ENCODE measurements at regions not wholly inside any gene's neighbourhood (a gene's known extent, or its start where the extent isn't known, plus 50 kb on each side); places are given as distances from the start of the nearest gene placed in this dataset.
A peak's percentile ranks its signal among the peaks of the same experiment; 100 is the strongest.

DNA sequence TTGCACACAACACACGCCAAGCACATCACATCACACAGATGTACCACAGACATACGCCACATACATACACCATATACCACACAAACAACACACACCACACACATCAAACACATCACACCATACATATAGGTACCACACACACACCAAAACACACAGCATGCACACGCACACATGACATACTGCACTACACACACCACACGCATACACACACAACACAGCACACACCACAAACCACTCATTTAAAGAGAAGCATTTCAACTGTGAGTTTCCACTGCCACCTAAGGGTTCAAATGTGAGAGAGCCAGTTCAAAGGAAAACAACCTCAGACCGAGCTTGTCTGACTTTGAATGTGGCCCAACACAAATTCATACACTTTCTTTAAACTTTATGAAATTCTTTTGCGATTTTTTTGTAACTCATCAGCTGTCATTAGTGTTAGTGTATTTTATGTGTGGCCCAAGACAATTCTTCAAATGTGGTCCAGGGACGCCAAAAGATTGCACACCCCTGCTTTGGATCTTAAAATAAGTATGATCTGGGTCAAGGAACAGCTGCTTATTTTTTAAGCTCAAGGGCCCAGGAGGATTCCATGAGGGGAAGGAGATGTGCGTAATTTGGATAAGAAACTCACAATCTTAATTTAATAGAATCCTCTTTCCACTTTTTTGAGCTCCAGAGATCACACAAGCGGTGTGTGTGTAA, 494.6 kb downstream of the GADD45G start:
- DNase-seq (ENCODE audit: low read depth in 4 of 4, low spot score in 2 of 4), result no peak

DNA sequence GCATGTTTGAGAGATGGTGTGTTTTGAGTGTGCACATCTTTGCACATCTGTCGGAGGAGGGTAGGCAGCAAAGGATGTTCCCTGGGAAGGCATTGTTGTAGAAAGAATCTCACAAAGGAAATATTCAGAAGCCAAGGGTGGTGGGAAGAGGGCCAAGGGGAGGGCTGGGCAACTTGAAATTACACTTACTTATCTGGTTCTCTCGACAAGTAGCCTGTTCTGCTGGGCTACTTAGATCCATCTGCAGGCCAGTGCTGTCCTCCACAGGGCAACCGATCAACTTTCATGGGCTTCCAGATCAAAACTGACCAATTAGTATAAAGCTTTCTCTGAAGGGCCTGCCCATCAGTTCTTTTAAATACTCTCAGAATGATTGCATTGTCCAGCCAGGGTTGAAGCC, 495.2 kb downstream of the GADD45G start:
- no peak for DNase-seq (ENCODE audit: low read depth in 4 of 4, low spot score in 2 of 4)

- DNase-seq (ENCODE audit: low read depth in 4 of 4, low spot score in 2 of 4), result peak in 3 of 4 donors; percentile 55 to 75 (median 59)
Measured at GRCh38 chr9:90102292-90102901, 497.6 kb downstream of the GADD45G start.

DNA sequence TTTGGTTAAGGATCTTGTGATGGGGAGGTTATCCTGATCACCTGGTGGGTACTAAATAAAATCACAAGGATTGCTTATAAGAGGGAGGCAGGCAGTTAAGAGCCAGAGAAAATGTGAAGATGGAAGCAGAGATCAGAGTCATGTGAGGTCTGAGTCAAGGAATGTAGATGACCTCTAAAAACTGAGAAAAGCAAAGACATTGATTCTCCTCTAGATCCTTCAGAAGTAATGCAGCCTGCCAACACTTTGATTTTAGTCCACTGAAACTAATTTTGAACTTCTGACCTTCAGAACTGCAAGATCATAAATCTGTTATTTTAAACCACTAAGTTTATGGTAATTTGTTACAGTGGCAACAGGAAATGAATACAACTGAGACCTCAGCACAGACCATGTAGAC, 499.0 kb downstream of the GADD45G start:
- no peak for DNase-seq (ENCODE audit: low read depth in 4 of 4, low spot score in 2 of 4)

- DNase-seq (ENCODE audit: low read depth in 4 of 4, low spot score in 2 of 4), result no peak
Measured at GRCh38 chr9:90105773-90106172, 501.0 kb downstream of the GADD45G start.

- DNase-seq (ENCODE audit: low read depth in 4 of 4, low spot score in 2 of 4), result no peak
Measured at GRCh38 chr9:90107040-90107725, 502.4 kb downstream of the GADD45G start.

- no peak for DNase-seq (ENCODE audit: low read depth in 4 of 4, low spot score in 2 of 4)
Measured at GRCh38 chr9:90107726-90108655, 503.2 kb downstream of the GADD45G start.

GRCh38 chr9:90112788-90113187, 508.0 kb downstream of the GADD45G start:
- no peak for DNase-seq (ENCODE audit: low read depth in 4 of 4, low spot score in 2 of 4)

GRCh38 chr9:90114641-90115425, 510.0 kb downstream of the GADD45G start:
- no peak for DNase-seq (ENCODE audit: low read depth in 4 of 4, low spot score in 2 of 4)

GRCh38 chr9:90121762-90122161, 517.0 kb downstream of the GADD45G start:
- DNase-seq (ENCODE audit: low read depth in 4 of 4, low spot score in 2 of 4), result no peak

- DNase-seq (ENCODE audit: low read depth in 4 of 4, low spot score in 2 of 4), result no peak
Measured at GRCh38 chr9:90124961-90125360, 517.7 kb downstream of the DIRAS2 start.

DNA sequence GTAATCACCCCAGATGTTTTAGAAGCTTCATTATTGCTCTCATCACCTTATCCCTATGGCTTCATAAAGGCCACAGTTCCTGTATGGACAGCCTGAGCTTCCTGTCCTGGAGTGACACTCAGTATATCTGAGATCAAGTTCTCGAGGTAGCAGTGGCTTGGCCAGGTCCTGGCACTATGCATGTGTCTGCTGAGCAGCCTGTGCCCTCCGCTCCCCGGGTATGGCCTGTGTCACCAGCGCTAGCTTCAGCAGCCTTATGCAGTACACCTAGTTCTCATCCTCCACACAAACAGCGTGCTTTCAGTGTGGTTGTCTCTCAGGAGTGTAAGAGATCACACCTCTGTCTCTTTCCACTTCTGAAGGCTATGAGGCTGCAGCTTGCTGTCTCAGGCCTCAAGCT, 514.7 kb downstream of the DIRAS2 start:
- no peak for DNase-seq (ENCODE audit: low read depth in 4 of 4, low spot score in 2 of 4)

- no peak for DNase-seq (ENCODE audit: low read depth in 4 of 4, low spot score in 2 of 4)
Measured at GRCh38 chr9:90128587-90129190, 513.9 kb downstream of the DIRAS2 start.

- DNase-seq (ENCODE audit: low read depth in 4 of 4, low spot score in 2 of 4), result no peak
Measured at GRCh38 chr9:90129446-90129845, 513.2 kb downstream of the DIRAS2 start.

- DNase-seq (ENCODE audit: low read depth in 4 of 4, low spot score in 2 of 4), result no peak
Measured at GRCh38 chr9:90131568-90131967, 511.1 kb downstream of the DIRAS2 start.

GRCh38 chr9:90132866-90133265, 509.8 kb downstream of the DIRAS2 start:
- no peak for DNase-seq (ENCODE audit: low read depth in 4 of 4, low spot score in 2 of 4)

DNA sequence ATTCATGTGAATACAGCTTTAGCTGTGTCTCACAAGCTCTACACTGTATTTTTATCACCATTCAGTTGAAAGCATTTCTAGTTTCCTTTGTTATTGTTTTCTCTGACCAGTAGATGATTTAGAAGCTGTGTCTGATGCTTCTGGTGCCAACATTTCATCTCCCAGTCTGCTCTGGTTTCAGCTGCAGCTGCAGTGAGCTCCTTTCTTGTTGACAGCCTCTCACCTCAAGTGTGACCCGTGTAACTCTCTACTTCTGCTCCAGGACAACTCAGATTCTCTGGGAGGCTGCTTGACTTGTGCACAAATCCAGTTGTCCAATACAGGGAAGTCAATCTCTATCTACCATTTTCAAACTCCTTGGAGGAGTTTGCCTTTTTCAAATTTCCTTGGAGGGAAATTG, 504.8 kb downstream of the DIRAS2 start:
- DNase-seq (ENCODE audit: low read depth in 4 of 4, low spot score in 2 of 4), result peak in 2 of 4 donors; percentile 21 to 34

DNA sequence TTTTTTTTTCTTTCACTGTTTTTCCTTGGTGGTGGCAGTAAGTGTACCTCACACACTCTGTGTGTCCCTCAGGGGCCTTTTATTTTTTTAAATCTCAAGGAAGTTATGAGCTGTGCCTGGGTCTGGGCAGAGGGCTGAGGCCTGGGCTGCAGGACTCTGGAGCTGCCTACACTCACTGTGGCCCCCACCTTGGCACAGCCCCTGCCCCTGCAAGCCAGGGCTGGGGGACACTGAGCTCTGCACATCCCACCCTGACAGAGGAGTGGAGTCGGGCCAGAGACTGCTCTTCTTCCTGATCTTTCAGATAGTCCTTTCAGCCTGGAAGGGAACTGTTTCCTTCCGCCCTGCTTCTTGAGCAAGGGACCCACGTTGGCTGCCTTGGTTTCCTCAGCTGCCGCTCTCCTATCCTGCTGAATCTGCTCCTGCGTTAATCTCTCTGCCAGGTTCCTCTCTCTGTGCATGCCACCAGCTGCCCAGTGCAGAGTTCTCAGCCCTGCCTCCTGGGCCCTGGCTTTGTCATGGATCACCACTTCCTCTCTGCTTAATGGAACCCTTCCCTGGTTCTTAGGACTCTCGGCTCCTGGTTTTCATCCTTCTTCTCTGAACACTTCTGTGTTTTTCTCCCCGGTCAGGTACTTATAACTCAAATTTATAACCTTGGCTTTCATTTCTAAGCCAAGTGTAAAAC, 502.3 kb downstream of the DIRAS2 start:
- no peak for DNase-seq (ENCODE audit: low read depth in 4 of 4, low spot score in 2 of 4)

DNA sequence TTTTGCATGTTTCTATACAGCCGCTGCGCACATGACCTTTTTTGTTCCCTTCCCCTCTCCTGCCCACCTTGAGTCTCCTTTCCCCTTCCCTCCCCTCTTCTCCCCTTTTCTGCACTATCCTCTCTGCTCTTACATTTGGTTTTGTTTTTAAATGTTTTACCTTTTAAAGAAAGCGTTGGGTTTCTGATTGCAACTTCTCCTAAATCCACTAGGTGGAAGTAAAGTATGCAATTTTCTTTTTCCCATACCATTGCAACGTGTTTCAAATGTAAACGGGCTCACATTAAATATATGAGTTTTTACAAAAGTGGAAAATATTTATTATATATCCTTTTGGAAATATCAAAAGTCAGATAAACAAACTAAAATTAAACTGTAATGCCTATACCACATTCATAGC, 500.9 kb downstream of the DIRAS2 start:
- no peak for DNase-seq (ENCODE audit: low read depth in 4 of 4, low spot score in 2 of 4)
